Putamen (tissue), 1 donor: ENCODE measurements at regions not wholly inside any gene's neighbourhood (a gene's known extent, or its start where the extent isn't known, plus 50 kb on each side); places are given as distances from the start of the nearest gene placed in this dataset.

Source experiments
- DNase-seq: peaks from one replicate; pipeline ENCODE4 v3.0.0-alpha.2; 2016; ENCODE audit warnings: low spot score

DNA sequence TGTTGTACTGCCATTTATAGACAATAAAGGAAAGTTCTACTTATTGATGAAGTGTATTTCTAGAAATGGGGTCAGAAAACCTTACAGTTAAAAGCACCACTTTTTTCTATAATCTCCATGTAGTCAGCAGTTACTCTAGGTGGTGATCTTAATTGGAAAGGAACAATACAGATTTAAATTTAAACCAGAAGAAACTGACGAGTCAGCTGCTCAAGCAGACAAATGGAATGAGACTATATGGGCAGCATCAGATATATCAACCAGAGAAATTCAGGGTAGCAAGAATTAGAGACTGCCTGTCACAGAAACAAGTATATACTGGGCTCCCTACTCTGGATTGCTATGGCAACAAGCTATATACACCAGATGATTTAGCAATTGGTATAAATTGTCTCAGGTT, 99.6 kb upstream of the SCG2 start:
- no peak for DNase-seq

GRCh38 chr2:223700221-223700620, 98.1 kb upstream of the SCG2 start:
- DNase-seq: no peak

DNA sequence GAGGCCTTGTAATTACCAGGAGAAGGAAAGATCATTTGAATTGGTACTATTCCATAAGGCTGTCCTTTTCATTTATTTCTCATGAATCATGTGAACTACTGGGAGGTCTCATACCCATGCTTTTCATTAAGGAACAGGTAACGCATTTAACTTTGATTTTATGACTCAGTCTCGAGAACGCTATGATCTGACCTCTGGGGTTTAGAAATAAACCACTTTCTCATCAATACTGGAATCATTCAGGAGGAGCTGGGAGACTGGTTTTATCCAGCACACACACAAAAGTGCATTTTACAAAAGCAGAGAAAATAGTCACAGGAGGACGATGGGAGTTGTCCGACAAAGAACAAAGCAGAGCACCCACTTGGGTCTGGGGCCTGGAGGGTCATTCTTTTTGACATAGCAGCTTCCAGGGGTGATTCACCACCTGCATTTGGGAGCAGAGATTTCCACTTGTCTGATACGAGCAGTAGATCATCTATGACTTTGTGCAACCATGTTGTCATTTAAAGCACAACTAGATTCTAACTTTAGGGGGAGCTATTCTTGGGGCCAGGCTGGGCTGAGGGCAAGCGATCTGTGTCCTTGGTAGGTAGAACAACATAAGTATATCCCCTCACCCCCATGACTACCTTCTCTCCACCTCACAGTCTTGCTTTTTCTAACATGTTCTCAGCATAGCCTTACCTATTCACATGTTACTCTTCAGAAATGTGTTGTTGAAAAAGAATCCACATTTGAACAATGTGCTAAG, 95.9 kb upstream of the SCG2 start:
- DNase-seq: no peak

GRCh38 chr2:223697316-223697891, 95.2 kb upstream of the SCG2 start:
- DNase-seq: no peak

DNA sequence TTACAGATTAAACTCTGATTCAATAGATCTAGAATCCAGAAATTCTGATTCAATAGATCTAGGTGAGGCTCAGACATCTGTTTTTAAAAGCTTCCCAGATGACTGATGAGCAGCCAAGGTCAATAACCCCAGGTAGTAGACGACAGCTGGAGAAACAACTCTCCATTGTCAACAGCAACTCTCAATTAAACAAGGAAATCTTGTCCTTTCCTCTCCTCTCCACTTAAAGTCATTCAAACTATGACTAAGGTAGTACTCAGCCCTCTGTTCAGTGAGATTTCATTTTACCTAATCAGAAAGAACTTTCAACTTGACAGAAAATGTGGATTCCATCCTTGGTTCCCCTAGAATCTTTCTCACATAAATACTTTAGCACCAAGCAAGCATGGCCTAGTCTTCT, 94.6 kb upstream of the SCG2 start:
- DNase-seq: no peak

- DNase-seq: peak; percentile 34
Observed at GRCh38 chr2:223692191-223692947, 90.2 kb upstream of the SCG2 start.

DNA sequence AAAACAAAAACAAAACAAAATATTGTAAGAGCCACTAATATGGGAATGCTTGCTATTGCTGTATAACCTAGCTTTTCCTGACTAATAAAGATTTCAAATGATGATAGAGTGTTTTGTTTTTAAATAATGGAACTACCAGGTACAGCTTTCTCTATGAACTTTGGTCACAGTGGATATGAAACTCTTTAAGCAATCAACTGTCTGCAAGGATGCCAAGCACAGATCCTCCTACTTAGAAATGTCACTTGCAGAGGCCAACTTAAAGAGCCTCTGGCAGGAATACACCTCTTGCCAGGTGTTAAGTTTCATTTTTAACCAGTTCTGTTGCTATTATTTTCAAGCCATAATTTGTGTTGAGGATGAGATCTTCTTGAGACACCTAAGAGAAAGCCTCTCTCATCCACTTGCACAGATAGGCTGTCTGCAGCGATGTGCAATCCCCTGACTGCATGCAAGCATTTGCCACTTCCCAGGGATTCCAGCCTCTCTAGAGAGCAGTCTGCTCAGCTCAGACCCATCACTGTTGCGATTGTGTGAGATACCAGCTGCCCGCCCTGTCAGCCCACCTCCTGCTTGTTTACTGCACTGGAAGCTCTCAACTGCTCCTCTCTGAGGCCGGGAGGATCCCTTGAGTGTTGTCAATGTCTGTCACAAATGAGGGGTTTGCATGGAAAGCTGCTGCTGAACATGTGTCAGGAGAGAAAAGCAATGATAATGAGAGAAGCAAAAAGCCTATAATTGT, 86.1 kb upstream of the SCG2 start:
- DNase-seq: no peak

- no peak for DNase-seq
Observed at GRCh38 chr2:223681125-223681524, 79.0 kb upstream of the SCG2 start.

DNA sequence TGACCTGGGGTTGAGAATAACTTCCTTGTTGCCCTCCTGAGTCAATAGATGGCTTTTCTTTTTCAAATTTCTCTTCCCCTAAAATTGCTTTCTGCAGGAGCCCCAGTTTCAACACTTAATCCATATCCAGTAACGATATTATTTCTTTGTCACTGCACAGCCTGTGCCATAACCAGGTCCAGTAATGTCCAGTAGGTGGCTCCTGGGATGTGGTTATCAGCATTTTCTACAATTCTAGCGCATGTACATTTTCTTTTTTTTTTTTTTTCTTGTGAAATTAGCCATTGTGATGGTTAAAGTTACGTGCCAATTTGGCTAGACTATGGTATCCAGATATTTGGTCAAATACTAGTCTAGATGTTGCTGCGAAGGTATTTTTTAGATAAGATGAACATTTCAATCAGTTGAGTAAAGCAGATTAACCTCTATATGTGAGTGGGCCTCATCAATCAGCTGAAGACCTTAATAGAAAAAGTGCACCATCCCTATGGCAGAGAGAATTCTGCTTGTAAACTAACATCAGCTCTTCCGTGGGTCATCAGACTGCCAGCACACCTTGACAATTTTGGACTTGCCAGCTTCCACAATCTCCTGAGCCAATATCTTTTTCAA, 72.9 kb upstream of the SCG2 start:
- no peak for DNase-seq

DNA sequence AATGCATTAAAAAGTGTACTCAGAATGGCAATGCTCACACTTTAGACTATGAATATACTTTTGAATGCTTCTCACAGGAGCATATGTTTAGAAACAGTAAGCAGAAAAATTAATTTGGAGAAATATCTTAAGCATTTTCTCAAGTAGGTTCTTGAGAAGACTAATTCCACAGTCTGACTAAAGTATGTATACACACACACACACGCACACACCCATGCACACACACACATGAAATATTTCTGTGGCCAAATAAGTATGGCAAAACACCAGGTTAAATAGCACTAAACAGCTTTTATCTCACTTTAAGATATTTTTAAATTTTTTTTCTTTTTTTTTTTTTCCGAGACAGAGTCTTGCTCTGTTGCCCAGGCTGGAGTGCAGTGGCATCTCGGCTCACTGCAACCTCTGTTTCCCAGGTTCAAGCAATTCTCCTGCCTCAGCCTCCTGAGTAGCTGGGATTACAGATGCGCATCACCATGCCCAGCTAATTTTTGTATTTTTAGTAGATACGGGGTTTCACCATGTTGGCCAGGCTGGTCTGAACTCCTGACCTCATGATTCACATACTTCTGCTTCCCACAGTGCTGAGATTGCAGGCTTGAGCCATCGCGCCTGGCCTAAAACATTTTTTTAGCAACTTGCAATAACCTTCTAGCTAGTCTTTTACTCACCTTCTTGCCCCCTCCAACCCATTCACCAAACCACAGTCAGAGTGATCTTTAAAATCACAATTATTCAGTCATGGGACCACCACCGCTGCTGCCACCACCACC, 67.5 kb upstream of the SCG2 start:
- no peak for DNase-seq

DNA sequence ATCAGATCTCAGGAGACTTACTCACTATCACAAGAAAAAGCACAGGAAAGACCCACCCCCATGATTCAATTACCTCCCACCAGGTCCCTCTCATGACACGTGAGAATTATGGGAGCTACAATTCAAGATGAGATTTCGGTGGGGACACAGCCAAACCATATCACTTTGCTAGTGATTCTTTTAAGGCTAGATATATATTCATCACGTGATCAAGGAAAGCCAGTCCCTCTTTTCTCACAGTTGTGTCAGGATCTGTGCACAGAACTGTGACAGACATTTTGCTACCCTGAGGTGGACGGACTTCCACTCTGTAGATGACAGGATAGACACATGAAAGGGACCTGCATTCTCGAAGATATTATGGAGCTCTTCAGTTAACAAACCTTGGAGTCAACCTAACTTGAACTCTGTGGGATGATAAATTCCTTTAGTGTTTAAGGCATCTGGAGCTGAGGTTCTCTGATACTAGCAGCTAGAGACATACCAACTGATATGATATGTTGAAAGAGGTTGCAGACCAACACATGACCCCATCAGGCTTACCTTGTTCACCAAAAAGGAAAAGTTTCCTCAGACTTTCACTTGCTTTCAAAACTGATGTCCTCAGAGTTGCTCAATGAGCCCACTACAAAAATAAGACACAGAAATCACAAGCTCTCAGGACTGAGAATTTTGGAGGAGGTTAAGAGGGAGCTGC, 66.3 kb upstream of the SCG2 start:
- no peak for DNase-seq

- DNase-seq: no peak
Observed at GRCh38 chr2:223654384-223654915, 52.3 kb upstream of the SCG2 start.

- DNase-seq: no peak
Observed at GRCh38 chr2:223652902-223653301, 50.7 kb upstream of the SCG2 start.

- no peak for DNase-seq
Observed at GRCh38 chr2:223652122-223652521, 50.0 kb upstream of the SCG2 start.
